HG02588 (cell line): ENCODE measurements at regions not wholly inside any gene's neighbourhood (a gene's known extent, or its start where the extent isn't known, plus 50 kb on each side); places are given as distances from the start of the nearest gene placed in this dataset.

Experiments
- ATAC-seq: cut with Tn5 transposase; IDR thresholded peaks from one replicate; pipeline ENCODE4 v1.9.1; 2021; ENCODE audit warnings: mild to moderate bottlenecking, moderate library complexity; ENCODE audit not compliant: unreplicated experiment

DNA sequence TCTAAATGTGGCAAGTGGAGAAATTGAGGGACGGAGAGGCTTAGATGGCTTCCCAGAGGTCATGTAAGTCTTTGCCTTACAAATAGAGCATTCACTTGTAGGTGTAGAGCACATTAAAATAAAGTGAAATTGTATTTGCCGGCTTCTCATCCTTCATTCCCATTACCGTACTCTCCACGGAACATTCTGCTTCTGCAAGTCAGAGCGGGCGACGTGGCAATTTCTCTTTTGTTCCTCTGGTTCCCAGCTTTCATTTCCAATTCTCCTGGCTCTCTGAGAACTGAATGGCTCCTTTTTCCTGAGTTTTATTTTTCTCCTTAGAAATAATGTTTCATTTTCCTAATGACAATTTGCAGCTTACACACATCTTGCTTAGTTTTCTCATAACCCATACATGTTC lies 51.3 kb upstream of the PFKP start:
- ATAC-seq: no peak

DNA sequence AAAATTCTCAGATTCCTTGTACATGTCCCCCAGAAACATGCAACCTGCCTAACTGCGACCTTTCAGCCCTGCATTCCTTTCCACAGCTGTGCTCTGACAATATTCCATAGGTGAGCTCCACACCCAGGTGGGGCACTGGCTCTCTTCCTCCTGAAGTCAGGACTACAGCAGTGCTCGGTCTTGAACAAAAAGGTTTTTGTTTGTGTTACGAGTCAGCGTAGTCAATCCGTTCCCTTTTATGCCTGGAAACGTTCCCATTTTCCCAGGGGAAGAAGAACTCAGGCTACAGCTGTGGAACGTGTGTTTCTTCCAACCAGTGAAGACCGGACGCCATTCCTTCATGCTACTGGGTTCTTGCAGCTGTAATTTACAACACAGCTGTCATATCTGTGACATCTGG lies 52.4 kb upstream of the PFKP start:
- no peak for ATAC-seq

DNA sequence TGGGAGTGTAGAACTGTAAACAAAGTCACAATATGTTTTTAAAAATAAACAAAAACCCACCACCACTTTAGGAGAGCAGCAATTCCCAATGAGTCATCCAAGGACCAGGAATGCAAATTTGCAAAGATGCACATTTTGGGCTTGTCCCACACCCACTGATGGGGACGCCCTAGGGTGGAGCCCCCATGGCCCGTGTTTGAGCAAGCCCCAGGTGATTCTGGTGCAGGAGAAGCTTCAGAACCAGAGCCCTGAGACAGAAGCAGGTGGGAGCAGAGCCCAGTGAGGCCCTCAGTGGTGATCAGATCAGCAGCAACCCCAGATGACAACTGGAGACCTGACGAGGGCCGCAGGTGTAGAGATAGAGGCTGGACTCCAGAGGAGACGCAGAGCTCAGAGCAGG lies 55.1 kb upstream of the PFKP start:
- ATAC-seq: no peak

DNA sequence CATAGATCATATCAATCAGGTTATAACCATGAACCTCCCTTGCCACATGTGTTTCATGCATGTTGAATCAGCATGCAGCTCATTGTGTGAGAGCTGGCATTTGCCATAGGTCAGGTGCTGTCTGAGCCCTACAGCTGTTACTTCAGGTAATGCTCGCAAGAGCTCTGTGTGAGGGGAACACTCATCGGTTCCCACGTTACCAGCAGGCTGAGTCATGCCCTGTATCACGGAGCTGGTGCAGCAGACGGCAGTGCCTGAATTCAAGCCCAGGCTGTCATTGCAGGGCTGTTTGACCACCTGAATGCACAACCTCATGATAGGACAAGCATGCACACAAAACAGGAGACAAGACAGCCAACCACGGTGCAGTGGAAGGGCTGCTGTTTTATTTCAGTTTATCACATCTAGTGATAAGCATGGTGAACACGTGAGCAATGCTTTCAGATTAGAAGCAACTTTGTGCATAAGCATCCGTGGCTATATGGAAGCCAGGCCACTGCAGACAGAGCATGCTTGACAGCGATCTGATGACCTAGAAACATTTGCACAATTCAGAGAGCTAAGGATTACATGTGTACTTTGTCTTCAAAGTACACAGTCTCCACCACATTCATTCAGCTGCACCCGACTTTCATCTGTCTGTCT lies 56.4 kb upstream of the PFKP start:
- no peak for ATAC-seq

GRCh38 chr10:3010334-3010733 lies 57.0 kb upstream of the PFKP start:
- no peak for ATAC-seq

DNA sequence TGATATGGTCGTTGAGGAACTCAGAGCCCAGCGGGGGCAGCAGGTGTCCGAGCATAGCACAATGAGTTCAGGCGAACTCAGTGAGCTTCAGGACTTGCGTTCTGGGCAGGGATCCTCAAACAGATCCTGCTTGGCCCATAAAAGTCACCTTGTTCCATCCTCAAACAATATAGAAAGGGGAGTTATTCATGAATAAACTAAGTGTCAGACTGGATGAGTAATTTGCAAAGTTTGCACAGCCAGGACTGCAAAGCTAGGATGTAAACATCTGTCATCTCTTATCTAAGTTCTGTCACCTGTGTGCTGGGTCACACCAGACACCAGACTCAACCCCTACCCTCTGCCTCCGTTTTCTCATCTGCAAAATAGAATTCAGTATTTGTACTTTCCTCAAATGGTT lies 58.0 kb upstream of the PFKP start:
- ATAC-seq: no peak

- ATAC-seq: no peak
Measured at GRCh38 chr10:3008518-3009195, 58.7 kb upstream of the PFKP start.

DNA sequence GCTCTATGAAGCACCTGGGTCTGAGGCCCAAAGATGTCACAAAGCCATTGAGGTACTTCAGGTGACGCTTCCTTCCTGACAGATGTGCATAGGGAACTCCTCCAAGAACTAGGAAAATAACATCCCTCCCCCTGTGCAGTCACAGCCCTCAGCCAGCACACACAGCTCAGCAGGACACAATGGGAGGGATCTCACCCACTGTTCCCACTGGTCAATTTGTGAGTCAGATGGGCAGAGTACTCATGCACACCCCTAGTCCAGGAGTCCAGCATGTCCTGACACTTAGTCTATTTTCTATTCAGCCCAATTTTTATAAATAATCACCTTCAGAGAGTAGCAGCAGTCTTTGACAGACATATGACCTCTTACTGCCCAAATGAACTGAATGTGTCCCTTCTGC lies 60.7 kb upstream of the PFKP start:
- ATAC-seq: no peak

GRCh38 chr10:3006093-3006492 lies 61.3 kb upstream of the PFKP start:
- no peak for ATAC-seq

DNA sequence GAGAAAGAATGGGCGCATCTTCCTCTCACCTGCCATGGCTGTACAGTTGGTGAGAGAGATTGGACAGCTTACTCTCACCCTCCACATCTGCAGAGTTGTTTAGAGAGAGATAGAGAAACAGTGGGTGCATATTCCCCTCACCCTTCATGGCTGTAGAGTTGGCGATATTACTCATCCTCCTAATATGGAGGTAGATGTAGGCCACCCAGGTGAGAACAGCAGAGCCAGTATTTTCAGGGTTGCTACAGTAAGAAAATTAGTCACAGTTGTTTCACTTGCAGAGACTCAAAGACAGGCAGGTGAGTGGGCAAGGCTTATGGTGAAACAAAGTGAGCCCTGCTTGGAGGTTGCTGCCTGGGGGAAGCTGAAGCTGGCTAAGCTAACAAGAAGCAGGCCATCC lies 65.0 kb upstream of the PFKP start:
- ATAC-seq: no peak

DNA sequence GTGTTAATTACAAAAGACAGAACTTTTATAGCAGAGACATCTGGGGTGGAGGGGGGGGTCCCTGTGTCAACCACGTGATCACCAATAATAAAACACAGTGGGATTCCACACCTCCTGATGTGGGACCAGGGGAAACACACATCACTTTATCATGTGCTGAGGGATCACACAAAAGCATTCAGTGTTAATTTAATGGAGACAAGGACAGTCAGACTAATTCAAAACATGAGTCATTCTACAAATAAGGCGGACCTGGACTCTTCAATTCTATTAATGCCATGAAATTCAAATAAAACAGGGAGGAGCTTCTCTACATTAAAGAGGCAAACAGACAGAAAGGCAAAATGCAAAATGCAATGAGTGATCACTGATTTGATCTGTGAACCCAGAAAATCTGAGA lies 67.3 kb upstream of the PFKP start:
- ATAC-seq: no peak

- no peak for ATAC-seq
Measured at GRCh38 chr10:2994221-2994961, 73.0 kb upstream of the PFKP start.

- ATAC-seq: no peak
Measured at GRCh38 chr10:2993636-2994035, 73.7 kb upstream of the PFKP start.

DNA sequence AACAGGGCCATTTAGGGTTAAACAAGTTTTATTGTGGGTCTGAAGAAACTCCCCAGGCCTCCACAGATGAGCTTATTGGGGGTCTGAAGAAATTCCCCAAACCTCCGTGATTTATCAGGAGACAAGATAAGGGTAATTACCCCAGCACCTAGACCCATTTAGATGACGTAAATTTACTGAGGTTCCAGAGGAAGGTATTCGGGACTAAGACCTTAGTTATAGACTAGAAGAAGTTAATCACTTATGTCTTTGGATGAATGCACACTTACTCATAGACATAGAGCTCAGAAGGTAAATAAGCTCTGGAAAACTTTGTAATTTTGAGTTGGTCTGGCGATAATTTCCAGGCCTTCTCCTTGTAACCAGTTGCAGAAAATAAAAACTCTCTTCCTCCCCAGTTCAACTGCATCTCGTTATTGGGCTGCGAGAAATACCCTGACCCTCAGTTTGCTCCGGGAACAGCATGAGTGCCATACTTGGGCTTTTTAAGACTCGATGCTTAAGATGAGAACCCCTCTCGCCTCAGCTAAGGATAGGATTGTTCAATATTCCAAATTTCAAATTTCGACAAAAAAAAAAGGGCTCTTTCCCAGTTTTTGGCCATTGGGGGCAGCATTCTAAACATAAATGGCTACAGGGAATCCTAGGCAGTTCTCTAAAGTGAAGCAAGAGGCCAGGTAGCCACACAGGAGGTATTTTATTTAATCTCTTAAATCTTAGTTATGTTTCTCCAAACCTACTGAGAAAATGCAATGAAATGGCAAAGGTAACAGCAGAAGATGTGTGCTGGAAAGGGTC lies 74.7 kb upstream of the PFKP start:
- ATAC-seq: no peak

- no peak for ATAC-seq
Measured at GRCh38 chr10:2990764-2991163, 76.6 kb upstream of the PFKP start.

GRCh38 chr10:2989292-2989947 lies 77.9 kb upstream of the PFKP start:
- ATAC-seq: no peak

DNA sequence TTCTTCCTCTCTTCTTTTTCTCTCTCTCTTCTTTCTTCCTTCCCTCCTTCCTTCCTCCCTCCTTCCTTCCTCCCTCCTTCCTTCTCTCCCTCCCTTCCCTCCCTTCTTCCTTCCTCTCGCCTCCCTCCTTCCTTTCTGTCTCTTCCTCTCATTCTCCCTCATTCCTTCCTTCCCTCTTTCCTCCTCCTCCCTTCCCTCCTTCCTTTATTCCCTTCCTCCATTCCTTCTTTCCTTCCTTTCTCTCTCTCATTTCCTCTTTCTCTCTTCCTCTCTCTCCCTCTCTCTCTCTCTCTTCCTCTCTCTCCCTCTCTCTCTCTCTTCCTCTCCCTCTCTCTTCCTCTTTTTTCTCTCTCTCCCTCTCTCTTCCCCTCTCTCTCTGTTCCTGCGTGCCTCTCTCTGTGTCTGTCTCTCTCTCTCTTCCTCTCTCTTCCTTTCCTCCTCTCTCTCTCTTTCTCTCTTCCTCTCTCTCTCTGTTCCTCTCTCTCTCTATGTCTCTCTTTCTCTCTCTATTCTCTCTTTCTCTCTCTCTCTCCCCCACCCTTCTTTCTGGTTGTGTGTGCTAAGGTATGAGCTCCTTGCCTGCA lies 80.1 kb upstream of the PFKP start:
- ATAC-seq: no peak

GRCh38 chr10:2986391-2986801 lies 81.0 kb upstream of the PFKP start:
- ATAC-seq: peak; percentile 43

GRCh38 chr10:2985729-2986232 lies 81.6 kb upstream of the PFKP start:
- no peak for ATAC-seq

DNA sequence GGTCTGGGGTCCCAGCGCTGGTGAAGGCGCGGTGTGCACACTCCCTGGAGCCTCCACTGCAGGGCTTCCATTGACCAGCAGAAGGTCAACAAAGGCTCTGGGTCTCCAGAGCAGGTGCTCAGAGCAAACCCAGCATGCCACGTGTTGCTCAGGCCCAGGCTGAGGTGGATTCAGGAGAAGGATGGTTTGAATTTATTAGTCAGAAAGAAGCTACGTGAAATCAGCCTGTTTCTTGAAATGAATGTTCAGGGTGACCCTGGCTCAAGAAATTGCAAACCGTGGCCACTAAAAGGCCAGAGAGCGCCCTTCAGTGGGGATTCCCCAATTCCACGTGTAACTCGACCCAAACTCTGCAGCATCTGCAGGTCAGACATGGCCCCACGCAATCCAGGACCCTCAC lies 82.7 kb upstream of the PFKP start:
- ATAC-seq: no peak
